COR-L47 (cell line): ENCODE measurements at regions not wholly inside any gene's neighbourhood (a gene's known extent, or its start where the extent isn't known, plus 50 kb on each side); places are given as distances from the start of the nearest gene placed in this dataset.

ENCODE experiments used
- DNase-seq: peaks from one replicate; lab custom pipeline; 2025; lab: John Stamatoyannopoulos, UW

GRCh38 chr18:27627927-27628326 is 442.8 kb upstream of the CHST9 start:
- no peak for DNase-seq

GRCh38 chr18:27621236-27621890 is 436.3 kb upstream of the CHST9 start:
- no peak for DNase-seq

- no peak for DNase-seq
Observed at GRCh38 chr18:27619906-27620305, 434.8 kb upstream of the CHST9 start.

- DNase-seq: no peak
Observed at GRCh38 chr18:27619090-27619772, 434.1 kb upstream of the CHST9 start.

GRCh38 chr18:27616324-27616723 is 431.2 kb upstream of the CHST9 start:
- DNase-seq: no peak

GRCh38 chr18:27614951-27615844 is 430.1 kb upstream of the CHST9 start:
- DNase-seq: no peak

- no peak for DNase-seq
Observed at GRCh38 chr18:27609221-27609620, 424.1 kb upstream of the CHST9 start.

- no peak for DNase-seq
Observed at GRCh38 chr18:27608742-27609141, 423.6 kb upstream of the CHST9 start.

GRCh38 chr18:27608174-27608573 is 423.1 kb upstream of the CHST9 start:
- DNase-seq: no peak

GRCh38 chr18:27606741-27607140 is 421.6 kb upstream of the CHST9 start:
- DNase-seq: no peak

- peak; percentile 78 for DNase-seq
Observed at GRCh38 chr18:27605107-27605834, 420.2 kb upstream of the CHST9 start.

- DNase-seq: no peak
Observed at GRCh38 chr18:27604583-27604982, 419.5 kb upstream of the CHST9 start.

- no peak for DNase-seq
Observed at GRCh38 chr18:27602092-27602491, 417.0 kb upstream of the CHST9 start.

GRCh38 chr18:27600245-27600644 is 415.1 kb upstream of the CHST9 start:
- no peak for DNase-seq

GRCh38 chr18:27599202-27599829 is 414.2 kb upstream of the CHST9 start:
- peak; percentile 52 for DNase-seq

- no peak for DNase-seq
Observed at GRCh38 chr18:27595113-27595838, 410.2 kb upstream of the CHST9 start.

- no peak for DNase-seq
Observed at GRCh38 chr18:27585602-27586173, 400.6 kb upstream of the CHST9 start.

GRCh38 chr18:27583466-27583865 is 398.4 kb upstream of the CHST9 start:
- DNase-seq: no peak

GRCh38 chr18:27582760-27583412 is 397.8 kb upstream of the CHST9 start:
- DNase-seq: no peak

GRCh38 chr18:27581296-27581904 is 396.3 kb upstream of the CHST9 start:
- no peak for DNase-seq
